ENCODE measurements at regions not wholly inside any gene's neighbourhood (a gene's known extent, or its start where the extent isn't known, plus 50 kb on each side); places are given as distances from the start of the nearest gene placed in this dataset.

DNA sequence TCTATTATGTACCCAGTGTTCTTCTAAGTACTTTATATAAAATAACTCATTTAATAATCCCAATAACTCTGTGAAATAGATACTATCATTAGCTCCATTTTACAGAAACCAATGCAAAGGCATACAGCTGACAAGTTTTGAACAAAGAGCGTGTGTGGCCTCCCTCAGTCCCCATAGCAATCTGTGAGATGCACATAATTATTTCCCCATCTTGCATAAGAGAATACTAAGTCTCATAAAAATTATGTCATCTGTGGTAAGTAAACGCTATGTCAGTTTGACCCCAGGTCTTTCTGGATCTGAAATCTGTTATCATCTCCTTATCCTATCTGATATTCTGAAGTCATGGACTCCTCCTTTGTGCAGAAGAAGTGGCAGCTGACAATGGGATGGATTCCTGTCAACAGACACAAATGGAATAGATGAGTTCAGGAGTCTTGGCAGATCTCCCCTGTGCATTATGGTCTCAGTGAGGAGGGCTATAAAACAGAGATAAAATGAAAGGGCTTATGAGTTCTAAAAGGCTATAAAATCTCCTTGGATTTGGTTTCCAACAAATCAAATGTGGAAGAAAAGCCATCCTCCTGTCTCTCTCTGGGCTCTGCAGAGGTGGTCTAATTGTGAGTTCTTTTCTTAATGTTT, 162.5 kb upstream of the TLE4 start:
- Histone ChIP-seq H3K36me3 (no peaks in the 10 kb centered on the region), H3K9me3 (no peaks in the 10 kb centered on the region), H3K27ac (no peak overlapping the region), H3K4me3 (no peak overlapping the region), H3K27me3 (no peaks in the 10 kb centered on the region), H3K4me1 (no peaks in the 10 kb centered on the region)
- intact Hi-C loops (cut with DNase I; ENCODE audit: low total_unique reads) (no loop called here), in situ Hi-C loops (cut with MboI; ENCODE audit: low pct_ligation_motif_present in 1 of 4, low pct_unique_long_range_greater_than_20kb in 1 of 4, low sequenced_read_pairs in 3 of 4) (no loop called here)
- WGBS, 2 donors (ENCODE audit: low coverage in 1 of 2) = 60 to 69% methylated on average over 2 of the region's 2 CpGs
- TF ChIP-seq, protein P1, sequence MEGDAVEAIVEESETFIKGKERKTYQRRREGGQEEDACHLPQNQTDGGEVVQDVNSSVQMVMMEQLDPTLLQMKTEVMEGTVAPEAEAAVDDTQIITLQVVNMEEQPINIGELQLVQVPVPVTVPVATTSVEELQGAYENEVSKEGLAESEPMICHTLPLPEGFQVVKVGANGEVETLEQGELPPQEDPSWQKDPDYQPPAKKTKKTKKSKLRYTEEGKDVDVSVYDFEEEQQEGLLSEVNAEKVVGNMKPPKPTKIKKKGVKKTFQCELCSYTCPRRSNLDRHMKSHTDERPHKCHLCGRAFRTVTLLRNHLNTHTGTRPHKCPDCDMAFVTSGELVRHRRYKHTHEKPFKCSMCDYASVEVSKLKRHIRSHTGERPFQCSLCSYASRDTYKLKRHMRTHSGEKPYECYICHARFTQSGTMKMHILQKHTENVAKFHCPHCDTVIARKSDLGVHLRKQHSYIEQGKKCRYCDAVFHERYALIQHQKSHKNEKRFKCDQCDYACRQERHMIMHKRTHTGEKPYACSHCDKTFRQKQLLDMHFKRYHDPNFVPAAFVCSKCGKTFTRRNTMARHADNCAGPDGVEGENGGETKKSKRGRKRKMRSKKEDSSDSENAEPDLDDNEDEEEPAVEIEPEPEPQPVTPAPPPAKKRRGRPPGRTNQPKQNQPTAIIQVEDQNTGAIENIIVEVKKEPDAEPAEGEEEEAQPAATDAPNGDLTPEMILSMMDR (IDR thresholded peaks at IDR 0.05) = no peak
- TF ChIP-seq EP300 (IDR thresholded peaks at IDR 0.05; ENCODE audit: low read depth) (no peak), POLR2A (IDR thresholded peaks at IDR 0.05) (no peak), POLR2AphosphoS5 (IDR thresholded peaks at IDR 0.05) (no peak)
- DNase-seq = no peak

DNA sequence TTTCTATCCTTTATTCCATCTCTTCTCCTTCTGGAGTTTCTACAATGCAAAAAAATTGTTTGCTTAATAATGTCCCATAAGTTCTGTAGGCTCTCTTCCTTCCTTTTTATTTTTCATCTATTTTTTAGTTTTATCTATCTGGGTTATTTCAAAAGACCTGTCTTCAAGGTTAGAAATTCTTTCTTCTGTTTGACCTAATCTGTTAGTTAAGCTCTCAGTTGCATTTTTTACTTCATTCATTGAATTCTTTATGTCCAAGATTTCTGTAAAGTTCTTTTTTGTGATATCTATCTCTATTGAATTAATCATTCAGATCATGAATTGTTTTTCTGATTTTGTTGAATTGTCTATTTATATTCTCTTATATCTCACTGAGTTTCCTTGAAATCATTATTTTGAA, 145.9 kb upstream of the TLE4 start:
- Histone ChIP-seq H3K27ac (no peak overlapping the region), H3K4me3 (no peak overlapping the region), H3K9me3 (peaks cover 7 to 9% of the 10 kb centered on the region in 2 donors), H3K4me1 (no peaks in the 10 kb centered on the region), H3K36me3 (no peaks in the 10 kb centered on the region), H3K27me3 (no peaks in the 10 kb centered on the region)
- in situ Hi-C loops (cut with MboI; ENCODE audit: low pct_ligation_motif_present in 1 of 4, low pct_unique_long_range_greater_than_20kb in 1 of 4, low sequenced_read_pairs in 3 of 4) (no loop called here), intact Hi-C loops (cut with DNase I; ENCODE audit: low total_unique reads) (no loop called here)
- no peak for DNase-seq
- TF ChIP-seq POLR2AphosphoS5 (IDR thresholded peaks at IDR 0.05) (no peak), EP300 (IDR thresholded peaks at IDR 0.05; ENCODE audit: low read depth) (no peak), POLR2A (IDR thresholded peaks at IDR 0.05) (no peak)
- TF ChIP-seq, protein P1 (IDR thresholded peaks at IDR 0.05) = no peak

DNA sequence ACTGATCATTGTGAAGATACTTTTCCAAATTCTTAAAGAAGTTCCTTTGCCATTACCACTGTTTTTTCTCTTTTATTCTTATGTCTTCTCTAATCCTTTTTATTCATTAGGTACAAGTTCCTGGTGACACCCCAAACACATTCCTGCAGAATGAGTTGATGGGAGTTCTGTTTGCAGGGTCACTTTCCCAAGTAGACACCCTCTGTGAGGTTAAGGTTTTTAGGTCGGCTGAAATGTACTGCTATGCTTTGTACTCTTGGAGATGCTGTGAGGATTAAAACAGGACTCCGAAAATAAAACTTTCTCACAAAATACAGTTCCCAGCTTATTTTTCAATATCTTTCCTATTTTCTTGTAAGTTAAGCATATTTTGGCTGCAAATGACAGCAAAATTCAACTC, 143.3 kb upstream of the TLE4 start:
- no peaks in the 10 kb centered on the region for H3K36me3 ChIP-seq
- TF ChIP-seq EP300 (IDR thresholded peaks at IDR 0.05; ENCODE audit: low read depth) (no peak), POLR2A (IDR thresholded peaks at IDR 0.05) (no peak), POLR2AphosphoS5 (IDR thresholded peaks at IDR 0.05) (no peak)
- TF ChIP-seq, protein P1 (IDR thresholded peaks at IDR 0.05) = no peak
- 90% methylated on average over 2 of the region's 2 CpGs; no CpG with 5 or more reads in 1 of the 2 donors for WGBS, 2 donors (ENCODE audit: low coverage in 1 of 2)
- H3K4me3 ChIP-seq = no peak overlapping the region
- intact Hi-C loops (cut with DNase I; ENCODE audit: low total_unique reads) (no loop called here), in situ Hi-C loops (cut with MboI; ENCODE audit: low pct_ligation_motif_present in 1 of 4, low pct_unique_long_range_greater_than_20kb in 1 of 4, low sequenced_read_pairs in 3 of 4) (no loop called here)
- DNase-seq = no peak
- peaks cover 7 to 9% of the 10 kb centered on the region in 2 donors for H3K9me3 ChIP-seq
- no peaks in the 10 kb centered on the region for H3K4me1 ChIP-seq
- H3K27ac ChIP-seq = no peak overlapping the region
- H3K27me3 ChIP-seq = no peaks in the 10 kb centered on the region

DNA sequence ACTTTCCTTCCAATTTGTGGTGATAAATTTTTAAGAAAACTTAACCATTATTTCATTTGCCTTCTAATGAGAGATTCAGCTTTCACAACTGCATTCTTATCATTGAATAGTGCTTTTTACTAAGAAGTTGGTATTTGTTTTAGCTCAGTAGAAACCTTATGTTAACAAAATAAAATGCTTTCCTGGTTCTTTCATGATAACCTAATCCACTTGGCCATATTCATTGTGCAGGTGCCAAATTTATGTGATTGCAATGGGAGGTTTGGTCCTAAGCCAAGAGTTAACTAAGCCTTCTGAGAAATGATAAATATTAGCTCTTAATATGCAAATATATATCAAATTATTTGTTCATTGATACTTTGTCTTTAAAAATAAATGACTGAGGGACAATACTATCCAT, 141.1 kb upstream of the TLE4 start:
- H3K4me3 ChIP-seq = no peak overlapping the region
- H3K27ac ChIP-seq = no peak overlapping the region
- H3K9me3 ChIP-seq = peaks cover 2 to 8% of the 10 kb centered on the region in 2 donors
- intact Hi-C loops (cut with DNase I; ENCODE audit: low total_unique reads) (no loop called here), in situ Hi-C loops (cut with MboI; ENCODE audit: low pct_ligation_motif_present in 1 of 4, low pct_unique_long_range_greater_than_20kb in 1 of 4, low sequenced_read_pairs in 3 of 4) (no loop called here)
- no peak for DNase-seq
- no peak for TF ChIP-seq POLR2AphosphoS5 (IDR thresholded peaks at IDR 0.05)
- TF ChIP-seq POLR2A (IDR thresholded peaks at IDR 0.05) = no peak
- no peak for TF ChIP-seq EP300 (IDR thresholded peaks at IDR 0.05; ENCODE audit: low read depth)
- TF ChIP-seq, protein P1 (IDR thresholded peaks at IDR 0.05) = no peak
- H3K4me1 ChIP-seq = no peaks in the 10 kb centered on the region
- no peaks in the 10 kb centered on the region for H3K27me3 ChIP-seq
- H3K36me3 ChIP-seq = no peaks in the 10 kb centered on the region

All from transverse colon (tissue), 4 donors.